Cardiac fibroblast (primary cell): ENCODE measurements at regions not wholly inside any gene's neighbourhood (a gene's known extent, or its start where the extent isn't known, plus 50 kb on each side); places are given as distances from the start of the nearest gene placed in this dataset.
A peak's percentile ranks its signal among the peaks of the same experiment; 100 is the strongest.

Source experiments
- DNase-seq, 2 donors: peaks; one replicate each; pipeline versions ENCODE4 v3.0.0 to v3.0.0-alpha.2; 2010; ENCODE audit warnings: low read depth in 2 of 2
- H3K4me3 ChIP-seq, 2 donors: replicated peaks in 1 of 2; 1 replicate in 1 of 2; 2 replicates in 1 of 2; pipeline ENCODE4 v1.5.1; 2011; ENCODE audit warnings: low read depth in 2 of 2, low read length in 2 of 2, mild to moderate bottlenecking in 2 of 2, moderate library complexity in 1 of 2
- TF ChIP-seq, protein P1 (sequence below): IDR thresholded peaks from one replicate; pipeline ENCODE4 v1.5.1; 2011; ENCODE audit warnings: low read depth, mild to moderate bottlenecking, low read length, inconsistent platforms

DNA sequence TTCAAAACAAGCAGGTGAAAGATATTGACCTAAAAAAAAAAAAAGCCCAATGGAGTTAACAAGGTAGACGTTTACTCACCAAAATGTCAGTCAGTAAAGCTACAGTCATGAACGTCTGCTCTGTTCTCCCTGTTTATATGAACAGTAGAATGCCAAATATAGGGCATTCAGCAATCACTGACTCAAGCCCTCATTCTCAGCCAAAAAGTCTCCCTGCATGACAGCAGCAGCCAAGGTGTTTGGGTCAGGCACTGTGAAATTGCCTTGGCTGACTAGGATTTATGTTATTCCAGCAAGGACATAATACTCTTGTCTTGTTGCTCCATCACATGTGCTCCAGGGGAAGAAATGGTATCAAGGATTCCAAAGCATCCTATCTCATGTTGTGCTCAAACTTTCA is 194.7 kb upstream of the RSPO3 start:
- DNase-seq: peak in 1 of 2 donors; percentile 36
- TF ChIP-seq, protein P1, sequence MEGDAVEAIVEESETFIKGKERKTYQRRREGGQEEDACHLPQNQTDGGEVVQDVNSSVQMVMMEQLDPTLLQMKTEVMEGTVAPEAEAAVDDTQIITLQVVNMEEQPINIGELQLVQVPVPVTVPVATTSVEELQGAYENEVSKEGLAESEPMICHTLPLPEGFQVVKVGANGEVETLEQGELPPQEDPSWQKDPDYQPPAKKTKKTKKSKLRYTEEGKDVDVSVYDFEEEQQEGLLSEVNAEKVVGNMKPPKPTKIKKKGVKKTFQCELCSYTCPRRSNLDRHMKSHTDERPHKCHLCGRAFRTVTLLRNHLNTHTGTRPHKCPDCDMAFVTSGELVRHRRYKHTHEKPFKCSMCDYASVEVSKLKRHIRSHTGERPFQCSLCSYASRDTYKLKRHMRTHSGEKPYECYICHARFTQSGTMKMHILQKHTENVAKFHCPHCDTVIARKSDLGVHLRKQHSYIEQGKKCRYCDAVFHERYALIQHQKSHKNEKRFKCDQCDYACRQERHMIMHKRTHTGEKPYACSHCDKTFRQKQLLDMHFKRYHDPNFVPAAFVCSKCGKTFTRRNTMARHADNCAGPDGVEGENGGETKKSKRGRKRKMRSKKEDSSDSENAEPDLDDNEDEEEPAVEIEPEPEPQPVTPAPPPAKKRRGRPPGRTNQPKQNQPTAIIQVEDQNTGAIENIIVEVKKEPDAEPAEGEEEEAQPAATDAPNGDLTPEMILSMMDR: no peak
- no peak overlapping the region for H3K4me3 ChIP-seq

DNA sequence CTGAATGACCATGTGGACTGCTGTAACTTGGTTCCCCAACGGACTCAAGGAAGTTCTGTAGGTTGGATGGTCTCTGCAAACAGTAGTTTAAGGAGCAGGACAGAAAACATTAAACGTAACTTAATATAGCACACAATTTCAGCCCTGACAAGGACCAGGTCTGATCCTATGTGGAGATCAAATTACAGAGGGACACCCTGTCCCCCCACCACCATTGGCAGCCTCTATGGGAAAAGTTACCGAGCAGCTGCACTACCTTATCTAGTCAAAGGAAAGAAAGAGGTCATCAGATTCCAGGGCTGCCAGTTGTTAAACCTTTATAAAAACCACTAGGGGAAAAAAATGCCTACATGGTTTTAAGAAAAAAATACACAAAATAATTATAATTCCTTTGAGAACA is 191.5 kb upstream of the RSPO3 start:
- TF ChIP-seq, protein P1: no peak
- no peak for DNase-seq
- H3K4me3 ChIP-seq: no peak overlapping the region

DNA sequence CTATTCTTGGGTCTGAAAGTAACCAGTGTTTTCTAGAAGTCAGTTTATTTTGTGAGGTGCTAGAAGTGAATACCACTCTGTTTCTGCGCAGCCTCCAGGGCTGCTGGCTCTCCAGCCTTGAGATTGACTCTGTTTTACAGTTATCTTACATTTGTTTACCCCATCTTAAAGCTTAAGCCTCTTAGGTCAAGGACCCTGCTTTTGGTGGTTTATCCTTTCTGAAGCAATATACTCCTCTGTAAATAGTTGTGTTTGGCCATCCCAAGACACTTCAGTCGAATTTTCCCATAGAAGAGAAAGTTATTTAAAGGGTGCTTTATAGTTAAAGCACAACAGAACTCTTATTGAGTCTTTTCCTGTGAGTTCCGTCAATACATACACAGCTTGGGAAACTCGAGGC is 190.6 kb upstream of the RSPO3 start:
- H3K4me3 ChIP-seq: no peak overlapping the region
- TF ChIP-seq, protein P1: no peak
- DNase-seq: no peak

DNA sequence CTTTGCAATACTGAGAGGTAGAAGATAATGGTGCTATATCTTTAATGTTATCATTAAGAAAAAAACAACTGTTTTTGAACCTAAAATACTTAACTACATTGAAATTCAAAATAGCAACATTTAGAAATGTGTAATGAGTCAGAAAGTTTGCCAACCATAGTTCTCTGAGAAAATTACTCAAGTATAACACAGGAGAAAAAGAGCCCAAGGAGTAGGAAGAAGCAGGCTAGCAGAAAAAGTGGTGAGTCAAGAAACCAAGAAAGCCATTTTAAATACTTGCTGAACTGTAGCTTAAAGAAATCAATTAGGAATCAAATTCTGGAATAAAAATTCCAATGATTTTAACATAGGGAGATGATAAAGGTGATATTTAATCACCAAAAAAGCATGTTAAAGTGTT is 181.0 kb upstream of the RSPO3 start:
- DNase-seq: peak in 1 of 2 donors; percentile 41
- TF ChIP-seq, protein P1: no peak
- no peak overlapping the region for H3K4me3 ChIP-seq

DNA sequence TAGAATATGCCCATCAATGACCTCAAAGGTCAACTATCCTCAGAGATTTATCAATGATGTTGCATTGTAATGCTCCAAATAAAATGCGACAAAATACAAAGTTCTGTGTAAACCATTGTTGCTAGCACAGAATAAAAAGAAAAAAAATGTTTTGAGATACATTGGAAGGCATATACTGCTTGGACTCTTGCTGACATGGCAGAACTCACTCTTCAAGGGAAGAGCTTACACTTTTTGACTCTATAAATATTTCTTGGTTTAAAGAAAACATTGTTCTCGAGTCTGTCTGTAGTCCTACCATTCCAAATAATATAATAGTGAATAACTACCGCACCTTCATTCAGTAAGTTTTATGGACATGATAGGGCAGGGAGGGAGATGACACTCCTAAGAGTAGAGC is 178.7 kb upstream of the RSPO3 start:
- no peak overlapping the region for H3K4me3 ChIP-seq
- DNase-seq: no peak
- TF ChIP-seq, protein P1: no peak

DNA sequence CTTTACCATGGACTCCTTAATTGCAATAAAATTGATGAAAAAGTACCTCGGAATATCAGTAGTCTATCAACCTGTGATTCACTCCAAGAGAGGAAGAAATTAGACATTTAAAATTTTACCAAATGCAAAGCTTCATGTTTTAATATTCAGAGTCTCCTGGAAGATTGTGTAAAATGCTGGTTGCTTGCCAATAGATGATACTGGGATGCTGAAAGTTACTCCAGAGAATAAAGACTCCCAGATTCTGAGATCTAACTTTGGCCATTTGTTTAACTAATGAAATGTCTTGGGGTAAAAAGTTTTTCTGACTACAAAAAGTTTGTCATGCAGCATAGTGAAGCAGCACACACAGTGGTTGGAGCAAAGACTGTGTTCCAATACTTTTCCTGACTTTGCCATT is 176.7 kb upstream of the RSPO3 start:
- no peak for DNase-seq
- no peak overlapping the region for H3K4me3 ChIP-seq
- TF ChIP-seq, protein P1: no peak

DNA sequence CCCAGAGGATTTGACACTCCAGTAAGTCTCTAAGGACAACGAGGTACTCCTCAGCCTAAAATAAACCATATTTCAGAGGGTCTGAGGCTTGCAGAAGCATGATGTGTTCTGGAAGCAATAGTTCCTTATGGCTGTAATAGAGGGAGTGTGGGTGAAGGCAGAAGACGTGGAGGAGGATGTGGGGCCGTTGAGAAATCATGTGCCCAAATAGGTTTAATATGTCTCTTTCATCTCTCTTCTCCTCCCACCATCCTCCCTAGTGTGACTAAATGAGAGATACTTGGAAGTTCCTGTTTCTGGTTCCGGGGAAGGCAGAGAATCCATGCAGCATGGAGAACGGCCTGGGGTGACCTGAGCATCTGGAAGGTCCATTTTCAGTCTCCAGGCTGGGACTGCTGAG is 174.0 kb upstream of the RSPO3 start:
- no peak for DNase-seq
- TF ChIP-seq, protein P1: no peak
- no peak overlapping the region for H3K4me3 ChIP-seq
